ENCODE measurements at regions not wholly inside any gene's neighbourhood (a gene's known extent, or its start where the extent isn't known, plus 50 kb on each side); places are given as distances from the start of the nearest gene placed in this dataset.

GRCh38 chr9:117875886-117876285 is 171.7 kb downstream of the TLR4 start:
- no peak for TF ChIP-seq CTCF (optimal IDR thresholded peaks at IDR 0.05 in 1 of 3, IDR thresholded peaks at IDR 0.05 in 1 of 3, conservative IDR thresholded peaks at IDR 0.05 in 1 of 3; ENCODE audit: extremely low read depth in 1 of 3, insufficient read depth in 2 of 3, low read length in 3 of 3)
- TF ChIP-seq EZH2 (IDR thresholded peaks at IDR 0.05; ENCODE audit: low read length), result no peak
